Effector CD8-positive, alpha-beta T cell (primary cell): ENCODE measurements at regions not wholly inside any gene's neighbourhood (a gene's known extent, or its start where the extent isn't known, plus 50 kb on each side); places are given as distances from the start of the nearest gene placed in this dataset.

ENCODE experiments used
- DNase-seq: peaks from one replicate; lab custom pipeline; 2025; lab: John Stamatoyannopoulos, UW

- no peak for DNase-seq
These were observed 135.8 kb upstream of the OSR1 start for GRCh38 chr2:19494241-19494640.

- DNase-seq, result no peak
These were observed 133.4 kb upstream of the OSR1 start for GRCh38 chr2:19491796-19492195.

- no peak for DNase-seq
These were observed 132.5 kb upstream of the OSR1 start for GRCh38 chr2:19490846-19491435.

- no peak for DNase-seq
These were observed 129.7 kb upstream of the OSR1 start for GRCh38 chr2:19488009-19488691.

- DNase-seq, result no peak
These were observed 126.3 kb upstream of the OSR1 start for GRCh38 chr2:19484736-19485135.

GRCh38 chr2:19480673-19481072, 122.2 kb upstream of the OSR1 start:
- no peak for DNase-seq

GRCh38 chr2:19479666-19480065, 121.2 kb upstream of the OSR1 start:
- no peak for DNase-seq

GRCh38 chr2:19478409-19478808, 120.0 kb upstream of the OSR1 start:
- DNase-seq, result no peak

GRCh38 chr2:19476327-19476726, 117.9 kb upstream of the OSR1 start:
- no peak for DNase-seq

- peak; percentile 5 for DNase-seq
These were observed 115.7 kb upstream of the OSR1 start for GRCh38 chr2:19474128-19474527.

GRCh38 chr2:19473350-19473749, 114.9 kb upstream of the OSR1 start:
- DNase-seq, result no peak

GRCh38 chr2:19472391-19472978, 114.1 kb upstream of the OSR1 start:
- DNase-seq, result no peak

GRCh38 chr2:19471491-19471890, 113.1 kb upstream of the OSR1 start:
- DNase-seq, result no peak

GRCh38 chr2:19465978-19466377, 107.6 kb upstream of the OSR1 start:
- DNase-seq, result no peak

- no peak for DNase-seq
These were observed 103.8 kb upstream of the OSR1 start for GRCh38 chr2:19462256-19462645.

- no peak for DNase-seq
These were observed 103.3 kb upstream of the OSR1 start for GRCh38 chr2:19461504-19462255.

- DNase-seq, result no peak
These were observed 102.3 kb upstream of the OSR1 start for GRCh38 chr2:19460761-19461160.

- DNase-seq, result no peak
These were observed 100.1 kb upstream of the OSR1 start for GRCh38 chr2:19458427-19459003.

GRCh38 chr2:19457809-19458208, 99.4 kb upstream of the OSR1 start:
- no peak for DNase-seq

GRCh38 chr2:19456705-19457309, 98.4 kb upstream of the OSR1 start:
- DNase-seq, result no peak

GRCh38 chr2:19454125-19454524, 95.7 kb upstream of the OSR1 start:
- DNase-seq, result no peak

- DNase-seq, result no peak
These were observed 84.3 kb upstream of the OSR1 start for GRCh38 chr2:19442731-19443130.
